SK-N-SH treated with all-trans-retinoic acid at 6 μM for 48 hours (cell line): ENCODE measurements at regions not wholly inside any gene's neighbourhood (a gene's known extent, or its start where the extent isn't known, plus 50 kb on each side); places are given as distances from the start of the nearest gene placed in this dataset.

Experiments used
- ARNTL ChIP-seq: fragments of 450-650 bp; formaldehyde crosslinking; IDR thresholded peaks from 2 replicates; pipeline ENCODE4 v1.5.0; 2020; ENCODE audit warnings: low read depth, mild to moderate bottlenecking, moderate library complexity, borderline replicate concordance
- ISL1 ChIP-seq: fragments of 250-450 bp; sonication (Bioruptor Pico); IDR thresholded peaks from 2 replicates; pipeline ENCODE4 v2.1.2; 2022; ENCODE audit warnings: mild to moderate bottlenecking, moderate library complexity
- SNAI2 ChIP-seq: fragments of 250-450 bp; sonication (Bioruptor Pico); IDR thresholded peaks from 2 replicates; pipeline ENCODE4 v1.5.0; 2020; ENCODE audit warnings: mild to moderate bottlenecking, moderate library complexity
- TCF4 ChIP-seq: fragments of 250-450 bp; sonication (Bioruptor Pico); IDR thresholded peaks from 2 replicates; pipeline ENCODE4 v1.8.0; 2021; ENCODE audit warnings: mild to moderate bottlenecking, moderate library complexity, borderline replicate concordance
- TOX ChIP-seq: fragments of 250-450 bp; sonication (Bioruptor Pico); IDR thresholded peaks from 2 replicates; pipeline ENCODE4 v1.8.0; 2021; ENCODE audit warnings: mild to moderate bottlenecking, moderate library complexity, borderline replicate concordance
- ZC3H10 ChIP-seq: fragments of 250-450 bp; sonication (Bioruptor Pico); IDR thresholded peaks from 2 replicates; pipeline ENCODE4 v1.5.1; 2021; ENCODE audit warnings: mild to moderate bottlenecking, moderate library complexity
- ZFP30 ChIP-seq: fragments of 450-650 bp; formaldehyde crosslinking; IDR thresholded peaks from 2 replicates; pipeline ENCODE4 v1.5.0; 2022; ENCODE audit warnings: mild to moderate bottlenecking, moderate library complexity
- ZNF8 ChIP-seq: fragments of 450-650 bp; formaldehyde crosslinking; IDR thresholded peaks from 2 replicates; pipeline ENCODE4 v1.5.0; 2020; ENCODE audit warnings: mild to moderate bottlenecking, moderate library complexity
- TF ChIP-seq, protein P1 (sequence below): fragments of 250-450 bp; sonication (Bioruptor Pico); IDR thresholded peaks from 2 replicates; pipeline ENCODE4 v1.8.0; 2020; ENCODE audit warnings: mild to moderate bottlenecking, moderate library complexity, borderline replicate concordance
- TF ChIP-seq, protein P2 (sequence below): fragments of 250-450 bp; sonication (Bioruptor Pico); IDR thresholded peaks from 2 replicates; pipeline ENCODE4 v1.5.1; 2020; ENCODE audit warnings: low read depth, mild to moderate bottlenecking, moderate library complexity

DNA sequence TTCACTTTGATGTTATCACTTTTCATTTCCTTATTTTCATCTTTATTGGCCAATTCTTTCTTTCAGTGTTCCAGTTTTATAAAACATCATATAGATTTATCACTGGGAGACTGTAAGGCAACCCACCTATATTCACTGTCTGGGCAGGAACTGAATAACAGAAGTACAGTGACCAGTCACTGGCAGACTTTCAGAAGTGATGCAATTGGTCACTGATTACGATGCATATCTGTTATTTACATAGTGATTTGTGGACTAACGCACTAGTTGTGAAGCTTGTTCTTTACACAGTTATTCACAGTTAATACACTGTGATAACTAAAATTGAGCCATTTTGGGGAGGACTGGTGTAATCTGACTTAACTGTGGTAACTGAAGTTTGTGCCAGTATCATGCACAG lies 190.2 kb upstream of the DPH6 start:
- TF ChIP-seq ZNF8 (CRISPR knock-in tag), result no peak
- no peak for TF ChIP-seq TOX (CRISPR knock-in tag)
- TF ChIP-seq ZFP30 (CRISPR knock-in tag), result no peak
- TF ChIP-seq, protein P1, sequence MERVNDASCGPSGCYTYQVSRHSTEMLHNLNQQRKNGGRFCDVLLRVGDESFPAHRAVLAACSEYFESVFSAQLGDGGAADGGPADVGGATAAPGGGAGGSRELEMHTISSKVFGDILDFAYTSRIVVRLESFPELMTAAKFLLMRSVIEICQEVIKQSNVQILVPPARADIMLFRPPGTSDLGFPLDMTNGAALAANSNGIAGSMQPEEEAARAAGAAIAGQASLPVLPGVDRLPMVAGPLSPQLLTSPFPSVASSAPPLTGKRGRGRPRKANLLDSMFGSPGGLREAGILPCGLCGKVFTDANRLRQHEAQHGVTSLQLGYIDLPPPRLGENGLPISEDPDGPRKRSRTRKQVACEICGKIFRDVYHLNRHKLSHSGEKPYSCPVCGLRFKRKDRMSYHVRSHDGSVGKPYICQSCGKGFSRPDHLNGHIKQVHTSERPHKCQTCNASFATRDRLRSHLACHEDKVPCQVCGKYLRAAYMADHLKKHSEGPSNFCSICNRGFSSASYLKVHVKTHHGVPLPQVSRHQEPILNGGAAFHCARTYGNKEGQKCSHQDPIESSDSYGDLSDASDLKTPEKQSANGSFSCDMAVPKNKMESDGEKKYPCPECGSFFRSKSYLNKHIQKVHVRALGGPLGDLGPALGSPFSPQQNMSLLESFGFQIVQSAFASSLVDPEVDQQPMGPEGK (CRISPR knock-in tag), result no peak
- no peak for TF ChIP-seq ARNTL (CRISPR knock-in tag)
- no peak for TF ChIP-seq ISL1
- TF ChIP-seq, protein P2, sequence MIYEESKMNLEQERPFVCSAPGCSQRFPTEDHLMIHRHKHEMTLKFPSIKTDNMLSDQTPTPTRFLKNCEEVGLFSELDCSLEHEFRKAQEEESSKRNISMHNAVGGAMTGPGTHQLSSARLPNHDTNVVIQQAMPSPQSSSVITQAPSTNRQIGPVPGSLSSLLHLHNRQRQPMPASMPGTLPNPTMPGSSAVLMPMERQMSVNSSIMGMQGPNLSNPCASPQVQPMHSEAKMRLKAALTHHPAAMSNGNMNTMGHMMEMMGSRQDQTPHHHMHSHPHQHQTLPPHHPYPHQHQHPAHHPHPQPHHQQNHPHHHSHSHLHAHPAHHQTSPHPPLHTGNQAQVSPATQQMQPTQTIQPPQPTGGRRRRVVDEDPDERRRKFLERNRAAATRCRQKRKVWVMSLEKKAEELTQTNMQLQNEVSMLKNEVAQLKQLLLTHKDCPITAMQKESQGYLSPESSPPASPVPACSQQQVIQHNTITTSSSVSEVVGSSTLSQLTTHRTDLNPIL, result no peak
- no peak for TF ChIP-seq ZC3H10 (CRISPR knock-in tag)
- no peak for TF ChIP-seq TCF4 (CRISPR knock-in tag)
- TF ChIP-seq SNAI2 (CRISPR knock-in tag), result no peak
